NCI-H1105 treated with DMSO at 0.1 percent for 48 hours (cell line): ENCODE measurements at regions not wholly inside any gene's neighbourhood (a gene's known extent, or its start where the extent isn't known, plus 50 kb on each side); places are given as distances from the start of the nearest gene placed in this dataset.

Experiments
- DNase-seq: peaks from one replicate; lab custom pipeline; 2025; lab: John Stamatoyannopoulos, UW

GRCh38 chr6:113143206-113143605 is 713.9 kb upstream of the MARCKS start:
- DNase-seq: no peak

DNA sequence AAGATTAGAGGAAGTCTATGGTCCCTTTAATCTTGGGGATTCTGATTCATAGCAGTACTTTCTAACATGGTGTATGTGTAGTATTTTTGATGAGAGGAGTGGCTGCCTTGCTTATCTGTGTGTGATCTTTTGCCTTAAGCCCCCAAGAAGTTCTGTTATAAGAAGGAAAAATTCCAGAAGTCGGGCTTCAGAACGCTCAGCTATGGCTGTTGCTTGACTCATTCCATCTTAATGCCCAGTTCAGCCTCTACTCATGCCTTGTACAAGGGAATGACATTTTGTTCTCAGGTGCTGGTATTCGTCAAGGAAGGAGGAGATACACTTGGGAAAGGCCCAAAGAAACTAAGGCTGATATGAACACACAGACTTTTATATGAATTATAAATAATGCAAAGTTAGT is 713.0 kb upstream of the MARCKS start:
- no peak for DNase-seq

DNA sequence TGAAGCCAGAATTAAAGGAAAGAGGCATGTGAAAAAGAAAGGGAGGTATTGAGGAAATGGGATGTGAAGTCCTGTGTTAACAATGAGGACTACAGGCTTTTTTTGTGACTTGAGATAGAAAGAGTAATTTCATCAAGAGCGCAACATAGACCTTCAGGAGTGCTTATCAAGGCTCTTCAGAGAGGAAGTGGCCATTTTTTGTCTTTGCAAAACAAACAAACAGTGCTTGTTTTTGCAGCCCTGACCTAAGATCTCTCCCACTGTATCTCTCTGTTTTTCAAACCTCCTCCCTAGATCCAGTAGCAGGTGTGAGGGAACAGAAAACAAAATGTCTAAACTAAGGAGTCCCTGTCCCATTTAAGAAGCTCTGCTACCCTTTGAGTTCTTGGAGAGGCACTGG is 710.3 kb upstream of the MARCKS start:
- no peak for DNase-seq

- DNase-seq: no peak
These were observed 709.6 kb upstream of the MARCKS start for GRCh38 chr6:113147544-113147943.

- no peak for DNase-seq
These were observed 708.6 kb upstream of the MARCKS start for GRCh38 chr6:113148566-113148965.

DNA sequence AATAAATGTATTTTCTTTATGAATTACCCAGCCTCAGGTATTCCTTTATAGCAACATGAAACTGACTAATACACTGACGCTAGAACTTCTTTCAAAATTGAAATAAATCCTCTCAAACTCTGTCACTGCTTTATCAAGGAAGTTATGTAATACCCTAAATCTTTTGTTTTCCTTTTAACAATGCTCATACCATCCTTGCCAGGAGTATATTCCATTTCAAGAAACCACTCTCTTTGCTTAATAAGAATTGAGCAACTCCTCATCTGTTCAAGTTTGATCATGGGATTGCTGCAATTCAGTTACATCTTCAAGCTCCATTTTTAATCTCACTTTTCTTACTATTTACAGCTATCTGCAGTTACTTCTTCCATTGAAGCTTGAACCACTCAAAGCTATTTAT is 707.6 kb upstream of the MARCKS start:
- DNase-seq: no peak

DNA sequence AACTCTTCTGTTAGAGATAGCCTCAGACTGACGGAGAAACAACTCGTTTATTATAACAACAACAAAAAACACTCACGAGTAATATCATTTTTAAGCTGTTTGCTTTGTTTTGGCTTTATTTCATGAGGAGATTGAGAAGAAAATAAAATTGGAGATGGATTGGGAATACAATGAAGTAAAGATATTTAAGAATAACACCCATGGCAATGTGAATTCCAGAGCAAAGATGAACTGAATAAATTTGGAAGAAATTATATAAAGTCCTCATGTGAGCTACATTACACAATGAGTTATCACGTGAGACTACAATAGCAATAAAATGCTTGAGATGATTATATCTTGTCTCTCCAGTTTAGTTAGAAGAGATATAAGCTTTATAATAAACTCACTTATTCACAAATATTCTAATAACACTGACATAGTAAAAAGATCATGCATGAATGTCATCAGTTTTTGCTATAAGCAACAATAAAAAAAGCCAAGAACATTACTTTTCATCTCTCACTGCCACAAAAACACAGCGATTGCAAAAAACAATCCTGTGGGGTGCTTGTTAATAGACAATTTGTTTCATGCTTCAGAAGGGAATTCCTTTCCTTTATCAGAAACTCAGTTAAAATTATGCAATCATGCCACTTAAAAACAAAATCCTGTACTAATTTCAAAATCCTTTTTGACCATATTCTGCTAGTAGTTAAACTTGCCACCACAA is 696.7 kb upstream of the MARCKS start:
- DNase-seq: no peak

- no peak for DNase-seq
These were observed 696.2 kb upstream of the MARCKS start for GRCh38 chr6:113161018-113161315.

DNA sequence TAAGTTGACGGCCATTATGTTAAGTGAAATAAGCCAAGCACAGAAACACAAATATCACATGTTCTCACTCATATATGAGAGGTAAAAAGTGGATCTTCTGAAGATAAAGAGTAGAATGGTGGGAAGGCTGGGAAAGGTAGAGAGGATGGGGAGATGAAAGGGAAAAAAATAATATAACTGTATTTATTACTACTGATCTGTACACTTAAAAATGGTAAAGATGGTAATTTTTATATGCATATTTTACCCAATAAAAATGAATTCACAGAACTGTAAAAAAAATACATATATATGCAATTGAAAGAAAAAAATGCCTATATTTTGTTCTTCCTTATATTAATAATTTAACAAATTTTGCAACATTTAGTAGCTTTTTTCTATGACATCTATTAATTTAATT is 694.4 kb upstream of the MARCKS start:
- DNase-seq: no peak

GRCh38 chr6:113168057-113168456 is 689.1 kb upstream of the MARCKS start:
- no peak for DNase-seq

- no peak for DNase-seq
These were observed 687.7 kb upstream of the MARCKS start for GRCh38 chr6:113169484-113169883.

DNA sequence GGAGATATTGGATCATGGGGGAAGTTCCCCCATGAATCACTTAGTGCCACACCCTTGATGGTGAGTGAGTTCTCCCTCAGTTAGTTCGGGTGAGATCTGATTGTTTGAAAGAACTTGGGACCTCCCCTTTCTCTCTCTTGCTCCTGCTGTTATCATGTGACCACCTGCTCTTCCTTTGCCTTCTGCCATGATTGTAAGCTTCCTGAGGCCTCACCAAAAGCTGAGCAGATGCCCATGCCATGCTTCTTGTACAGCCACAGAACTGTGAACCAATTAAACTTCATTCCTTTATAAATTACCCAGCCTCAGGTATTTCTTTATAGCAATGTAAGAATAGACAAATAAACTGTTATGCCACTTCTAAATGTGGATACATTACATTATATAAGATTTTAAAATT is 686.7 kb upstream of the MARCKS start:
- DNase-seq: no peak

- DNase-seq: no peak
These were observed 685.3 kb upstream of the MARCKS start for GRCh38 chr6:113171882-113172281.

- DNase-seq: peak; percentile 91
These were observed 684.6 kb upstream of the MARCKS start for GRCh38 chr6:113172531-113172966.

- no peak for DNase-seq
These were observed 678.8 kb upstream of the MARCKS start for GRCh38 chr6:113178349-113178748.

- DNase-seq: no peak
These were observed 676.0 kb upstream of the MARCKS start for GRCh38 chr6:113181164-113181563.

DNA sequence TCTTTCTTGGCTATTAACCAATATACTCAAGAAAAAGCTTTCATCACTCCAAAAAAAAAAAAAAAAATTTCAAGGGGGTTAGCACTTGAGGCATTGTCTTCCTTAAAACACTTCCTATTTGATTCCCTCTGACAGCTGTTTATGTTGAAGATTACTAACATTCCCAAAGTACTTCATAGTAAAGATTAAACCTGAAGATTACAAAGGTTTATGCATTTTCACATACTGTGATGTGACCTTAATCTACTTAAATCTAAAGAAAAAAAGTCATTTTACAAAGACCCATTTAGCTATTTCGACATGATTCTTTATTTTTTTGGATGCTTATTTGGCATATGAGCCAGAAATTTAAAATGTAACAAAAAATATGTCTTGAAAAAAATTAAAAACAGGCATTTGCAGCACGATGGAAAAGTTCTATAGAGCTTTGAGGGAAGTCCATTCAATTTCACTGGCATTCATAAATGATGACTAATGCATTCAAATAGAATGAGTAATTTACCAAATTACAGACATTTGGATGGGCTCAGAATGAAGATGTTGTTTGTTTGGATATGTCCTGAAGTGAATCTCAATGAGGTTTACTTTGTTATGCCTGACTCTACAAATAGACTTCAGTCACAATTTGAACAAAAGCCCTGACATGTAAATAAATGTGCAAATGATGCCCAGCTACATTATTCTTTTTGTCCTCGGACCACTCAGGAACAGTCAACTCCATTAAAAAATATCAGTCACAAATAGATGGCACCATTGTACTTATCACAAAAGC is 674.6 kb upstream of the MARCKS start:
- peak; percentile 97 for DNase-seq

DNA sequence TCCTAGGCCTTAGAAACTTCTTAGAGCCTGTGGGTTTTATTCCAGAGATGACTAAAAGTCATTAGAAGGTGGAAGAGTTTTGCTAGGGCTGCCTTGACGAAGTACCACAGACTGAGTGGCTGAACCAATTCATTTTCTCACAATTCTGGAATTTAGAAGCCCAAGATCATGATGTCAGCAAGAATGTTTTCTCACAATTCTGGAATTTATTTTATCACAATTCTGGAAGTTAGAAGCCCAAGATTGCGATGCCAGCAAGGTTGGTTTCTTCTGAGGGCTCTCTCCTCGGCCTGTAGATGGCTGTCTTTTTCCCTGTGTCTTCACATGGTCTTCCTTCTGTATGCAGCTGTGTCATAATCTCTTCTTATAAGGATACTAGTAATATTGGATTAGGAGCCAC is 672.9 kb upstream of the MARCKS start:
- DNase-seq: no peak

DNA sequence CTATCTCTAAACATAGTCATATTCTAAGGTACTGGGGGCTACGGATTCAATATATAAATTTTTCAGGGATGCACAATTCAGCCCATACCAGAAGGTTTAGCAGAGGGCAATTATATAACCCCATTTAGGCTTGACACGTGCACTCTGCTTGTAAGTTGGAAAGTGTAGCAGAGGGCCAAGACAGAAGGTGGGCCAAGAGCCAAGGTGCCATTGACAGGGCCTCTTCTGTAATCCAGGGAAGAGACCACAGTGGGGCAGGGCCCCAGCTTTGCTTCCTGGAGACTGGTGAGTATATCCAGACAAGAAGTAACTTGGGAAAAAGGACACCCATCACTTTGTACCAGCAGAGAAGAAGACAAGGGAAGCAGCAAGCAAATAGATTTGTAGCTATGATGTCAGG is 672.4 kb upstream of the MARCKS start:
- DNase-seq: no peak

GRCh38 chr6:113185299-113185698 is 671.8 kb upstream of the MARCKS start:
- DNase-seq: no peak

GRCh38 chr6:113187661-113188060 is 669.5 kb upstream of the MARCKS start:
- DNase-seq: no peak

DNA sequence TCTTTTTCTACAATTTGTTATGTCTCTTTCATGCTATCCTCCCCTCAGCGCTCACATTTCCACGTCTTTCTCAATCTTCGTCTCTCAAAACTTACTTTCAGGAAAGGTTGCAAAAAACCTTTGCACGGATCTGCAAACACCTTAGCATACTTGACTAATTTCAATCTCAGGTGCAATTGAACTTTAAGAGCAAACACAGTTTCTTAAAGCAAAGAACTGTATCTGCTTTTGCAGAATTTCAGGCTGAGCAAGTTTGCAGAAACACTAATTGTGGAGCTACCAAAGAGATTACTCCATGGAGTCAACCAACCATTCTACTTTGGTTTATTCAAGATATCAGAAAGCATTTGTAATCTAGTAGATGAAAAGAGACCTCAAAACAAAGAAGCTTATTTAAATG is 668.2 kb upstream of the MARCKS start:
- no peak for DNase-seq

GRCh38 chr6:113190170-113190569 is 667.0 kb upstream of the MARCKS start:
- no peak for DNase-seq

- DNase-seq: no peak
These were observed 663.1 kb upstream of the MARCKS start for GRCh38 chr6:113194090-113194489.
